DOHH2 (cell line): ENCODE measurements at regions not wholly inside any gene's neighbourhood (a gene's known extent, or its start where the extent isn't known, plus 50 kb on each side); places are given as distances from the start of the nearest gene placed in this dataset.

Experiments
- EZH2phosphoT487 ChIP-seq: fragments of 200-600 bp; sonication (generic); IDR thresholded peaks from 2 replicates; pipeline ENCODE4 v1.6.1; 2017; ENCODE audit warnings: borderline replicate concordance, mild to moderate bottlenecking, antibody characterized with exemption, low read length, moderate library complexity, mixed read lengths
- TF ChIP-seq, protein P1 (sequence below): fragments of 200-600 bp; sonication (generic); IDR thresholded peaks from one replicate; pipeline ENCODE4 v1.5.1; 2014; ENCODE audit warnings: antibody characterized with exemption, mild to moderate bottlenecking, low read depth, low read length; ENCODE audit not compliant: poor library complexity, severe bottlenecking

DNA sequence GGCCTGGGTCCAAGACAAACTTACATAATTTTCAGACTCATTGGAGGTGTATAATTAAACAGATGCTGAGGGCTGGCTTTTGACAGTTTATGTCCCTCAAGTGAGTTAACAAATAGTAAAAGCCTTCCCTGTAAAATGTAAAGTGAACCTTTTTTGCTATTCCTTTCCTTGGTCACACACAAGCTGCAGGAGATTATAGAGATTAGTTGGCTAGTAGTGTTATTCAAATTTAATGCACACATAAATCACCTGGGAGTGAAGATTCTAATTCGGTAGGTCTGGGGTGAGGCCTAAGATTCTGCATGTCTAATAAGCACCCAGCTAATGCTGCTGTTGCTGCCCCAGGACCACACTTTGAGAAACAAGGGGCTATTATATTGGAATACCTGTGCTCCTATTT, 206.2 kb upstream of the SSTR1 start:
- no peak for TF ChIP-seq EZH2phosphoT487
- TF ChIP-seq, protein P1, sequence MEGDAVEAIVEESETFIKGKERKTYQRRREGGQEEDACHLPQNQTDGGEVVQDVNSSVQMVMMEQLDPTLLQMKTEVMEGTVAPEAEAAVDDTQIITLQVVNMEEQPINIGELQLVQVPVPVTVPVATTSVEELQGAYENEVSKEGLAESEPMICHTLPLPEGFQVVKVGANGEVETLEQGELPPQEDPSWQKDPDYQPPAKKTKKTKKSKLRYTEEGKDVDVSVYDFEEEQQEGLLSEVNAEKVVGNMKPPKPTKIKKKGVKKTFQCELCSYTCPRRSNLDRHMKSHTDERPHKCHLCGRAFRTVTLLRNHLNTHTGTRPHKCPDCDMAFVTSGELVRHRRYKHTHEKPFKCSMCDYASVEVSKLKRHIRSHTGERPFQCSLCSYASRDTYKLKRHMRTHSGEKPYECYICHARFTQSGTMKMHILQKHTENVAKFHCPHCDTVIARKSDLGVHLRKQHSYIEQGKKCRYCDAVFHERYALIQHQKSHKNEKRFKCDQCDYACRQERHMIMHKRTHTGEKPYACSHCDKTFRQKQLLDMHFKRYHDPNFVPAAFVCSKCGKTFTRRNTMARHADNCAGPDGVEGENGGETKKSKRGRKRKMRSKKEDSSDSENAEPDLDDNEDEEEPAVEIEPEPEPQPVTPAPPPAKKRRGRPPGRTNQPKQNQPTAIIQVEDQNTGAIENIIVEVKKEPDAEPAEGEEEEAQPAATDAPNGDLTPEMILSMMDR: no peak
